Adrenal gland (tissue), 9 donors: ENCODE measurements at regions not wholly inside any gene's neighbourhood (a gene's known extent, or its start where the extent isn't known, plus 50 kb on each side); places are given as distances from the start of the nearest gene placed in this dataset.
"Not testable (repeated sequence)": the region's sequence is repeated elsewhere in the genome, so short reads cannot be mapped to it uniquely, and the experiment has no call there.

Experiments used
- DNase-seq, 7 donors: peaks; one replicate each; pipeline ENCODE4 v3.0.0-alpha.2; 2019 to 2020
- H3K27ac ChIP-seq, 5 donors: fragments of 200-600 bp; sonication (generic) in 4 of 5; 1 replicate in 3 of 5; 2 replicates in 2 of 5; pipeline versions ENCODE4 v1.5.1 to v1.8.0; 2016 to 2020; ENCODE audit warnings: mild to moderate bottlenecking in 1 of 5
- H3K27me3 ChIP-seq: fragments of 200-600 bp; 2 replicates; pipeline ENCODE4 v1.8.0; 2021
- H3K36me3 ChIP-seq, 2 donors: fragments of 200-600 bp; replicated peaks in 1 of 2; 1 replicate in 1 of 2; 2 replicates in 1 of 2; pipeline versions ENCODE4 v1.5.1 to v1.8.0; 2018 to 2022
- H3K4me1 ChIP-seq, 2 donors: fragments of 200-600 bp; replicated peaks in 1 of 2; 1 replicate in 1 of 2; 2 replicates in 1 of 2; pipeline versions ENCODE4 v1.5.1 to v1.8.0; 2018 to 2021
- H3K4me3 ChIP-seq, 4 donors: fragments of 200-600 bp; sonication (generic) in 3 of 4; one replicate each; pipeline ENCODE4 v1.5.1; 2016 to 2018
- H3K9me3 ChIP-seq, 3 donors: fragments of 200-600 bp; sonication (generic) in 1 of 3; replicated peaks in 1 of 3; 1 replicate in 2 of 3; 2 replicates in 1 of 3; pipeline versions ENCODE4 v1.5.1 to v1.8.0; 2016 to 2021
- POLR2A ChIP-seq, 2 donors: fragments of 450-650 bp; IDR thresholded peaks; one replicate each; pipeline ENCODE4 v1.6.1; 2017; ENCODE audit warnings: antibody characterized with exemption in 2 of 2, mild to moderate bottlenecking in 2 of 2, moderate library complexity in 1 of 2
- WGBS, 4 donors: extraction: QIAGEN DNeasy Blood & Tissue Kit in 2 of 4; methylation state at CpG; one replicate each; pipeline versions ENCODE4 v1.1.5 to v1.1.7; 2013 to 2017; 5-methylcytosine and 5-hydroxymethylcytosine counted together
- intact Hi-C, 2 donors: fragments of 100-400 bp; cut with DNase I; formaldehyde crosslinking; loops; one replicate each; pipeline versions ENCODE4 v1.14.1 to v1.15.0; 2022 to 2023
- TF ChIP-seq, protein P1 (sequence below), 6 experiments: fragments of 450-650 bp in 4 of 6; fragments of 200-600 bp in 2 of 6; sonication (generic) in 1 of 6; IDR thresholded peaks; 1 replicate in 5 of 6; 2 replicates in 1 of 6; pipeline versions ENCODE4 v1.5.1 to v1.8.0; 2016 to 2021; ENCODE audit warnings: antibody characterized with exemption in 6 of 6, mild to moderate bottlenecking in 2 of 6, moderate library complexity in 1 of 6
- donor health status: healthy with polysubstance abuse.
- donor health status: Bipolar disorder and iron deficiency.
- donor health status: DM: yes; HTN: yes; CAD: no.
- donor health status: DM: no; HTN: no; CAD: no.
- donor health status: DM: no; HTN: no; CAD: no.

DNA sequence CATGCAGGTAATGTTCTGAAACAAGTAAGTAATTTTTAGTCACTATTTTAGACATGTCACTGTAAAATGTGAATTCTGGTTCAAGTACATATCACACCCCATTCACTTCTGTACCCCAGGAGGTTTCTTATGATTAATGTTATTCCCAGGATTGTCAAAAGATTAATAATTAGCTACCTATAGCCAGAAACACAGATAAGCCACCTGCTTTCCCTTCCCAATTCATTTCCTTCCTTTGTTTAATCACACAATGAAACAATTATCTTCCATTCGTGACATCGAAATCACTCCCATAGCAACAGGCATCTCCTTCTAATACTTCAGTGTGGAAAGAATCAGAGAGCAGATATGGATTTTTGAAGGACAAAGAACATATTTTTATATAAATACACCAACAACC, 1650.3 kb upstream of the CELF4 start:
- Histone ChIP-seq H3K27ac (no peak overlapping the region), H3K4me1 (no peaks in the 10 kb centered on the region), H3K36me3 (no peaks in the 10 kb centered on the region), H3K9me3 (no peaks in the 10 kb centered on the region), H3K4me3 (no peak overlapping the region), H3K27me3 (no peaks in the 10 kb centered on the region)
- intact Hi-C loops, result no loop called here
- WGBS, 4 donors, result 55 to 81% (median 76%) methylated on average over 2 of the region's 2 CpGs
- TF ChIP-seq POLR2A (IDR thresholded peaks at IDR 0.05), result no peak
- TF ChIP-seq, protein P1, sequence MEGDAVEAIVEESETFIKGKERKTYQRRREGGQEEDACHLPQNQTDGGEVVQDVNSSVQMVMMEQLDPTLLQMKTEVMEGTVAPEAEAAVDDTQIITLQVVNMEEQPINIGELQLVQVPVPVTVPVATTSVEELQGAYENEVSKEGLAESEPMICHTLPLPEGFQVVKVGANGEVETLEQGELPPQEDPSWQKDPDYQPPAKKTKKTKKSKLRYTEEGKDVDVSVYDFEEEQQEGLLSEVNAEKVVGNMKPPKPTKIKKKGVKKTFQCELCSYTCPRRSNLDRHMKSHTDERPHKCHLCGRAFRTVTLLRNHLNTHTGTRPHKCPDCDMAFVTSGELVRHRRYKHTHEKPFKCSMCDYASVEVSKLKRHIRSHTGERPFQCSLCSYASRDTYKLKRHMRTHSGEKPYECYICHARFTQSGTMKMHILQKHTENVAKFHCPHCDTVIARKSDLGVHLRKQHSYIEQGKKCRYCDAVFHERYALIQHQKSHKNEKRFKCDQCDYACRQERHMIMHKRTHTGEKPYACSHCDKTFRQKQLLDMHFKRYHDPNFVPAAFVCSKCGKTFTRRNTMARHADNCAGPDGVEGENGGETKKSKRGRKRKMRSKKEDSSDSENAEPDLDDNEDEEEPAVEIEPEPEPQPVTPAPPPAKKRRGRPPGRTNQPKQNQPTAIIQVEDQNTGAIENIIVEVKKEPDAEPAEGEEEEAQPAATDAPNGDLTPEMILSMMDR (IDR thresholded peaks at IDR 0.05), result no peak
- no peak for DNase-seq

DNA sequence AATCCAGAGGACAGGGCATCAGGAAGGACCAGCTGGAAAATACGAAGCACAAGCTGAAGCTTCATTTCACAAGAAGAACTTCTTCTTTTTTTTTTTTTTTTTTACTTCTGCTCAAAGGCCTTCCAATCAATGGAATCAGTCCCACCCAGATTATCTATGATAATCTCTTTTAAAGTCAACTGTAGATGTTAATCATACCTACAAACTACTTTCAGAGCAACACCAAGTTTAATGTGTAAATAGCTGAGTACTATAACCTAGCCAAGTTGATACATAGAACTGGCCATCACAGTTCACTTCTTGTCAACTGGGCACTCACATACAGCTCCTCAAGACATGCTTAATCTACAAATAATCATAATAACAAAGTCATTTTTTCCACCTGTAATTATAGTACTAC, 1645.9 kb upstream of the CELF4 start:
- intact Hi-C loops, result no loop called here
- Histone ChIP-seq H3K4me1 (no peaks in the 10 kb centered on the region), H3K27me3 (no peaks in the 10 kb centered on the region), H3K27ac (no peak overlapping the region), H3K36me3 (no peaks in the 10 kb centered on the region), H3K9me3 (no peaks in the 10 kb centered on the region), H3K4me3 (no peak overlapping the region)
- TF ChIP-seq, protein P1 (IDR thresholded peaks at IDR 0.05), result no peak
- no peak for TF ChIP-seq POLR2A (IDR thresholded peaks at IDR 0.05)
- DNase-seq, result no peak
- WGBS, 4 donors, result 67 to 90% (median 79%) methylated on average over 1 of the region's 1 CpG

DNA sequence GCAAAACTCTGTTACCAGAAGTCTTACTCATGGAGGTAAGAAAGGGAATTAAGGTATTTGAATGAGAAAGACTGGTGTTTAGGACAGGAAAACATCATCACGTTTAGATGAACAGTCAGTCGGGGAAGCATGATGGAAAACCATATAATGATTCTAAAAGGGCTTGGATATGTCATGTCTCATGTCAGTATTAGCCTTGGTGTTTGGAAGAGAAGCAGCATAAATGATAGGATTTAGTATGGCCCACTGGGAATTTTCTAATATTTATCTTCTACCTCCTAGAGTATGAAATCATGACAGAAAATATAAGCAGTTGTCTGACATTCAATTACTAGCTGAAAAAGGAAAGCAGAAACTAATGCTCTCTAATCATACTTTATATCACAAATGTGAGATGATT, 1643.6 kb upstream of the CELF4 start:
- WGBS, 4 donors, result 75 to 89% (median 82%) methylated on average over 2 of the region's 2 CpGs
- TF ChIP-seq POLR2A (IDR thresholded peaks at IDR 0.05), result no peak

DNA sequence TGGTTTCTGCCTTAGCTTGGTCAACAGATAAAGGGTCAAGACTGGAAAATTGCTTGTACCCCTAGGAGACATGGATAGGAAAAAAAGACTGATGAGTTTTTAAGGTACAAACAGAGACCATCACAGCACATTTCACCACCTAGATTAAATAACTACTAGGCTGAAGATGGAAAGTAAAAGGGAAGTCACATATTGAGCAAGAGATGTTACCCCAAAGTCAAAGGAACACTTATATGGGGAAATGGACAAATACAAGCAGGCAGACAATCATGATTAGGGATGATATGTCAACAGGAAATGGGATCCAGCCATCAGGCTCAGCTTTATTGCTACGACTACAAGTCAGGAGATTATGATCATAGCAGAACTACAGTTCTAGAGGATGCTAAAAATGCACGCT, 1643.1 kb upstream of the CELF4 start:
- Histone ChIP-seq H3K27ac (no peak overlapping the region), H3K4me3 (no peak overlapping the region), H3K4me1 (no peaks in the 10 kb centered on the region), H3K36me3 (no peaks in the 10 kb centered on the region), H3K27me3 (no peaks in the 10 kb centered on the region), H3K9me3 (no peaks in the 10 kb centered on the region)
- TF ChIP-seq, protein P1 (IDR thresholded peaks at IDR 0.05), result no peak
- no peak for TF ChIP-seq POLR2A (IDR thresholded peaks at IDR 0.05)
- 73 to 79% (median 76%) methylated on average over 2 of the region's 2 CpGs for WGBS, 4 donors
- intact Hi-C loops, result no loop called here
- DNase-seq, result no peak

More for the DNA sequence above, 1643.6 kb upstream of the CELF4 start:
- H3K9me3 ChIP-seq, result no peaks in the 10 kb centered on the region
- no peak overlapping the region for H3K27ac ChIP-seq
- no peaks in the 10 kb centered on the region for H3K27me3 ChIP-seq
- H3K4me3 ChIP-seq, result no peak overlapping the region
- no peak for DNase-seq
- no peaks in the 10 kb centered on the region for H3K4me1 ChIP-seq
- no peaks in the 10 kb centered on the region for H3K36me3 ChIP-seq
- intact Hi-C loops, result no loop called here

DNA sequence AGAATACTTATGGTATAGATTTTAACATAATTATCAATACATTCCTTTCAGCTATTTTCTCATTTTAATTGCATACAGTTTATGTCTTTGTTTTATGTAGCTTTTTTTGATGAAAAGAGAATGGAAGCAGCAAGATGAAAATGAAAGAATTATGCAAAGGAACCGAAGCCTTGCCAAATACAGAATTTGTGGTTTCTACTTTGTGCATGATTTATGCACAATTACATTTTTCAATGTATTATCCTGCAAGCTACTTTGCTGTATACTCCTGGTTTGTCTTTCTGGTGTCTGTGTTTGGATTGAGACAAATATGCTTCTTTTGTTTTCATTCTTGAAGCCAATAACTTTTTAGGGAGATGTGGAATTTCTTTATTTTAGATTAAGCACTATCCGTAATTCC, 1642.6 kb upstream of the CELF4 start:
- Histone ChIP-seq H3K9me3 (no peaks in the 10 kb centered on the region), H3K27me3 (no peaks in the 10 kb centered on the region), H3K36me3 (no peaks in the 10 kb centered on the region), H3K4me3 (no peak overlapping the region), H3K4me1 (no peaks in the 10 kb centered on the region), H3K27ac (no peak overlapping the region)
- TF ChIP-seq, protein P1 (IDR thresholded peaks at IDR 0.05), result no peak
- no peak for TF ChIP-seq POLR2A (IDR thresholded peaks at IDR 0.05)
- whole genome bisulfite sequencing, 4 donors, result 37 to 64% (median 56%) methylated on average over 2 of the region's 2 CpGs
- no peak for DNase-seq
- intact Hi-C loops, result no loop called here

DNA sequence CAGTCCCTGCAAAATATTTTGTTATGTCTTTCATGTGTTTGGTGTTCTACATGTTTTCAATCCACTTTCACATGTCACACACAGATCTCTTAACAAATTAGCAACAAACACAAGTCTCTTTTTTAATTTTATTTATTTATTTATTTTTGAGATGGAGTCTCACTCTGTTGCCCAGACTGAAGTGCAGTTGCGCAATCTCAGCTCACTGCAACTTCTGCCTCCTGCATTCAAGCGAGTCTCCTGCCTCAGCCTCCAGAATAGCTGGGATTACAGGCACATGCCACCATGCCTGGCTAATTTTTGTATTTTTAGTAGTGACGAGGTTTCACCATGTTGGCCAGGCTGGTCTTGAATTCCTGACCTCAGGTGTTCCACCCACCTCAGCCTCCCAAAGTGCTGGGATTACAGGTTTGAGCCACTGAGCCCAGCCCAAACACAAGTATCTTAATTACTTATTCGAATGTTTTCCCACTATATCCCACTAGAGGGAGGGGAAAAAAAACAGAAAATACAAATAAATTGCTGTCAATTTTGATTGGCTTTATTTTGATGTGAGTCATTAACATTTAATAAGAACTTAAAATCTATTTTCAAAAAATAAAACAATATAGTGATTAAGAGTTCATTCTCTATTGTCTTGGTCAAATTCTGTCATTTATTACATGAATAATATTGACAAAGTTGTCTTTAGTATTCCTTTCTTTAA, 1641.0 kb upstream of the CELF4 start:
- H3K4me1 ChIP-seq, H3K27ac ChIP-seq, H3K36me3 ChIP-seq, intact Hi-C loops, H3K9me3 ChIP-seq, H3K27me3 ChIP-seq, H3K4me3 ChIP-seq, DNase-seq: not testable (repeated sequence)
- 86 to 92% (median 90%) methylated on average over 4 of the region's 4 CpGs for WGBS, 4 donors
